ENCODE measurements at regions not wholly inside any gene's neighbourhood (a gene's known extent, or its start where the extent isn't known, plus 50 kb on each side); places are given as distances from the start of the nearest gene placed in this dataset.

GRCh38 chr6:71473926-71474325 lies 185.3 kb downstream of the OGFRL1 start:
- no peak overlapping the region for H3K27ac ChIP-seq
- no peak overlapping the region for H3K9ac ChIP-seq (ENCODE audit: low read depth in 2 of 2, low read length in 2 of 2)
- TF ChIP-seq CTCF (IDR thresholded peaks at IDR 0.05), result no peak
- no peaks in the 10 kb centered on the region for H3K27me3 ChIP-seq
- no peaks in the 10 kb centered on the region for H3K9me3 ChIP-seq
- H3K4me3 ChIP-seq, result no peak overlapping the region
- H3K4me1 ChIP-seq, result no peaks in the 10 kb centered on the region
- intact Hi-C loops (cut with DNase I), result no loop called here
- H3K36me3 ChIP-seq, result no peaks in the 10 kb centered on the region
- peak; percentile 35 for DNase-seq

GRCh38 chr6:71474942-71475341 lies 186.3 kb downstream of the OGFRL1 start:
- no peaks in the 10 kb centered on the region for H3K27me3 ChIP-seq
- no peak overlapping the region for H3K9ac ChIP-seq (ENCODE audit: low read depth in 2 of 2, low read length in 2 of 2)
- no peak for TF ChIP-seq CTCF (IDR thresholded peaks at IDR 0.05)
- H3K4me3 ChIP-seq, result no peak overlapping the region
- no peaks in the 10 kb centered on the region for H3K36me3 ChIP-seq
- no peak for DNase-seq
- intact Hi-C loops (cut with DNase I), result no loop called here
- H3K9me3 ChIP-seq, result no peaks in the 10 kb centered on the region
- no peak overlapping the region for H3K27ac ChIP-seq
- no peaks in the 10 kb centered on the region for H3K4me1 ChIP-seq

GRCh38 chr6:71476371-71476770 lies 187.8 kb downstream of the OGFRL1 start:
- Histone ChIP-seq H3K4me1 (no peaks in the 10 kb centered on the region), H3K27ac (no peak overlapping the region), H3K4me3 (no peak overlapping the region), H3K27me3 (no peaks in the 10 kb centered on the region), H3K9ac (ENCODE audit: low read depth in 2 of 2, low read length in 2 of 2) (no peak overlapping the region), H3K9me3 (no peaks in the 10 kb centered on the region), H3K36me3 (no peaks in the 10 kb centered on the region)
- no peak for TF ChIP-seq CTCF (IDR thresholded peaks at IDR 0.05)
- intact Hi-C loops (cut with DNase I), result no loop called here
- no peak for DNase-seq

- no peak for DNase-seq
- Histone ChIP-seq H3K9ac (ENCODE audit: low read depth in 2 of 2, low read length in 2 of 2) (no peak overlapping the region), H3K4me3 (no peak overlapping the region), H3K4me1 (no peaks in the 10 kb centered on the region), H3K36me3 (no peaks in the 10 kb centered on the region), H3K27ac (no peak overlapping the region), H3K27me3 (no peaks in the 10 kb centered on the region), H3K9me3 (no peaks in the 10 kb centered on the region)
- intact Hi-C loops (cut with DNase I), result no loop called here
- TF ChIP-seq CTCF (IDR thresholded peaks at IDR 0.05), result no peak
These were observed 188.3 kb downstream of the OGFRL1 start for GRCh38 chr6:71476872-71477271.

- Histone ChIP-seq H3K9me3 (no peaks in the 10 kb centered on the region), H3K4me1 (no peaks in the 10 kb centered on the region), H3K36me3 (no peaks in the 10 kb centered on the region), H3K4me3 (no peak overlapping the region), H3K9ac (ENCODE audit: low read depth in 2 of 2, low read length in 2 of 2) (no peak overlapping the region), H3K27me3 (no peaks in the 10 kb centered on the region), H3K27ac (peak overlapping the region; percentile 2)
- no peak for TF ChIP-seq CTCF (IDR thresholded peaks at IDR 0.05)
- intact Hi-C loops (cut with DNase I), result no loop called here
- no peak for DNase-seq
These were observed 190.4 kb downstream of the OGFRL1 start for GRCh38 chr6:71478834-71479541.
